Activated CD4-positive, alpha-beta T cell treated with anti-CD3 and anti-CD28 coated beads for 36 hours (primary cell): ENCODE measurements at regions not wholly inside any gene's neighbourhood (a gene's known extent, or its start where the extent isn't known, plus 50 kb on each side); places are given as distances from the start of the nearest gene placed in this dataset.
"Not testable (repeated sequence)": the region's sequence is repeated elsewhere in the genome, so short reads cannot be mapped to it uniquely, and the experiment has no call there.

Experiments used
- ATAC-seq: fragments of 200-7000 bp; cut with Tn5 transposase; one replicate; pipeline ENCODE4 v1.10.0; 2021; ENCODE audit warnings: mild to moderate bottlenecking, moderate library complexity
- CTCF ChIA-PET: fragments of 350-600 bp; sonication (Branson Sonifier 250); formaldehyde crosslinking; loops from one replicate; lab custom pipeline; 2021; ENCODE audit warnings: antibody characterized with exemption; lab: Charles Lee
- POLR2A ChIA-PET: fragments of 350-600 bp; sonication (Branson Sonifier 250); formaldehyde crosslinking; loops from one replicate; lab custom pipeline; 2021; ENCODE audit warnings: antibody characterized with exemption, inconsistent platforms; lab: Charles Lee
- DNase-seq: peaks from one replicate; pipeline ENCODE4 v3.0.0-alpha.2; 2020
- H3K27ac Mint-ChIP-seq: one replicate; pipeline ENCODE4 v1.8.0; 2021; ENCODE audit warnings: mixed read lengths
- H3K27me3 Mint-ChIP-seq: one replicate; pipeline ENCODE4 v1.8.0; 2021; ENCODE audit warnings: mixed read lengths
- H3K36me3 Mint-ChIP-seq: one replicate; pipeline ENCODE4 v1.8.0; 2021; ENCODE audit warnings: low read depth, mixed read lengths
- H3K4me1 Mint-ChIP-seq: one replicate; pipeline ENCODE4 v1.8.0; 2021; ENCODE audit warnings: mixed read lengths
- H3K4me3 Mint-ChIP-seq: one replicate; pipeline ENCODE4 v1.8.0; 2021; ENCODE audit warnings: mild to moderate bottlenecking, moderate library complexity, mixed read lengths
- H3K9me3 Mint-ChIP-seq: one replicate; pipeline ENCODE4 v1.8.0; 2021; ENCODE audit warnings: low read depth, mixed read lengths
- intact Hi-C, 2 experiments: fragments of 100-400 bp; cut with DNase I in 1 of 2; cut with micrococcal nuclease in 1 of 2; formaldehyde crosslinking; loops; one replicate each; pipeline versions ENCODE4 v1.14.2 to v1.15.1; 2022 to 2024; cut with DNase I, micrococcal nuclease

DNA sequence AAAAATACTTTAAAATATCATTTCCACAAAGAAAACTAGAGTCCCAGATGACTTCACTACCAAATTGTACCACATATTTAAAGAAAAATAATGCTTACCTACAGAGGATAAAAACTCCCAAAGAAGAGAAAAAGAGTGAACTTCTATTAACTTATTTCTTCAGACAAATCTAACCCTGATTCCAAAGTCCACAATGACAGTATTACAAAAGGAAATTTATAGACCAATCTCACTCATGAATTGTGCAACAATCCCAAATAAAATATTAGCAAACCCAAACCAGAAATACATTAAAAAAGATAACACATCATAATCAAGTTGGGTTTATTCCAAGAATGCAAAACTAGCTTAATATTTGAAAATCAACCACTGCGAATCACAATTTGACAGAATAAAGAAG is 161.4 kb upstream of the GALNT2 start:
- H3K9me3 Mint-ChIP-seq = peaks cover 5% of the 10 kb centered on the region
- H3K4me1 Mint-ChIP-seq = no peaks in the 10 kb centered on the region
- no peak overlapping the region for H3K27ac Mint-ChIP-seq
- peaks cover 18% of the 10 kb centered on the region for H3K27me3 Mint-ChIP-seq
- ChIA-PET CTCF (no interaction called here), POLR2A (no interaction called here)
- intact Hi-C loops = no loop called here
- ATAC-seq = no peak
- no peak for DNase-seq
- H3K36me3 Mint-ChIP-seq = no peaks in the 10 kb centered on the region
- H3K4me3 Mint-ChIP-seq = no peak overlapping the region

DNA sequence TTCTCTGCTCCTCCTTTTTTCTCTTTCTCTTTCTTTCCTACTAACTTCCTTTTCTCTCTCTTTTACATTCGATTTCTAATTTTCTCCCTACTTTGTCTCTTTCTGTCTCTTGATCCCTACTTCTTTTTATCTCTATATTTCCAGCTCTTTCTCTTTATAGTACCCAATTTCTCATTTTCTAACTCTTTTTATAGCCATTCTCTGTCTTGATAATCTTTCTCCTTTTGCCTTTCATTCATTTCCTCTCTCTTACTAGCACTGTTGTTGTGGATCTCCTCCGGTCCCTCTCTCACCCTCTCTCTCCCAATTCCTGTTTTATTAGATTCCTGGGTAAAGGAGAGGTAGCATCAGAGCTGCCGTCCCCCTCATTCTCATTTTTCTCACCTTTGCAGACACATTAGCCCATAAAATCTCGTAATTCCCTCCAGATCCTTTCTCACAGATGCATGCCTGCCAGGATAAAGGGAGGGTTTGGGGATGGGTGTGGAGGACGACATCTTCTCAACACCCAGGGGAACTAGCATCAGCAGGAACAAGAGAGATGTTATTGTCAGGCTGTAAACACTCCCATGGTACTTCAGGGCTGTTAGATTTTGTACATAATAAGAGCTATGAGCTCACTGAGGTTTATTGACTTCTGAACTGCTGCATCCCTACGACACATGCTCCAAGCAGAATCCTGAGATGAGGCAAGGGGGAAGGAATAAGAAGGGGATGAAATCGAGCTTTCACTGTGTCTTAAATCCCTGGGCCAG is 159.0 kb upstream of the GALNT2 start:
- CTCF ChIA-PET = interaction anchor here (0.6 kb wide), 1 partner anchor 376 kb away, joined by 3 read pairs; no protein-coding TSS in a partner anchor

DNA sequence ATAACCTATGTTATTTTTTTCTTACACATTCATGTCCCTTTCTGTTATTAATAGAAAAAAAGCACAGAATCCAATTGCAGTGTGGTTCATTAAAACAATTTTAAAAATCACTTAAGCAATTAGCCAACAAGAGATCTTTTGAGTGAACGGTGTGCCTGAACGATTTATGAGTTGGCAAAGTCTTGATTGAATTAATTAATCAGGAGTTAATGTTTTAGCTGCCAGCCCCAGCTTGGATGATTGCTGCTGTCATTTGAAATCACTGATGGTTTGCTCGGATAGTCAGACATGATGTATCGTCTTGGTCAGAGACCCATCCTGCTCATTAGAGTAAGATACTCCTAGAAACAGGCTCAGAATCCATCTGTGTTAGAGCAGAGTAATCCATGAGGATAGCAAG is 158.3 kb upstream of the GALNT2 start:
- DNase-seq = no peak
- H3K36me3 Mint-ChIP-seq = no peaks in the 10 kb centered on the region

More for the DNA sequence above, 159.0 kb upstream of the GALNT2 start:
- ATAC-seq = no peak
- H3K4me1 Mint-ChIP-seq = no peaks in the 10 kb centered on the region
- no peak for DNase-seq
- no peak overlapping the region for H3K27ac Mint-ChIP-seq
- no peaks in the 10 kb centered on the region for H3K9me3 Mint-ChIP-seq
- peaks cover 14% of the 10 kb centered on the region for H3K27me3 Mint-ChIP-seq
- POLR2A ChIA-PET = no interaction called here
- intact Hi-C loops = no loop called here
- H3K36me3 Mint-ChIP-seq = no peaks in the 10 kb centered on the region
- H3K4me3 Mint-ChIP-seq = no peak overlapping the region

DNA sequence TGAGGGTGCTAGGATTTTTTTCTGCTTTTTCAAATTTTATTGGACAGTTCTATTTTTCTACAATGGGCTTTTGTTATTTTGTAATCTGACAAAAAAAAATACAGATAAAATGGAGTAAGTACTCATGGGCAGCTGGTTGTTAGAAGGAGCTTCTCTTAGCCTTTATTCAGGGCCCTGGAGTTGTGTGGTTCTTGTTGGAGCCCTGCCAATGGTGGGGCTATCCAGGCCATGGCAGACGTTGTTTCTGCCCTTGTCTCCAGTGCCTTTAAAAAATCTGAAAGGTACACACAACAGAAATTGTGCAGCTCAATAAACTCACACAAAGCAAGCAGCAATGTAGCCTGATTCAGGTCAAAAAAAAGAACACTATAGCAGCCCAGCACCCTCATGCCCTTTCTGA is 153.5 kb upstream of the GALNT2 start:
- intact Hi-C loops = no loop called here
- H3K9me3 Mint-ChIP-seq = no peaks in the 10 kb centered on the region
- ChIA-PET POLR2A (no interaction called here), CTCF (no interaction called here)
- H3K4me1 Mint-ChIP-seq = no peaks in the 10 kb centered on the region
- no peak overlapping the region for H3K4me3 Mint-ChIP-seq
- ATAC-seq (no peak), DNase-seq (no peak)
- no peaks in the 10 kb centered on the region for H3K36me3 Mint-ChIP-seq
- H3K27ac Mint-ChIP-seq = no peak overlapping the region
- H3K27me3 Mint-ChIP-seq = peaks cover 6% of the 10 kb centered on the region

More for the DNA sequence above, 158.3 kb upstream of the GALNT2 start:
- ChIA-PET POLR2A (no interaction called here), CTCF (interaction anchor here (0.6 kb wide), 1 partner anchor 375 kb away, joined by 3 read pairs; no protein-coding TSS in a partner anchor)
- no peak overlapping the region for H3K4me3 Mint-ChIP-seq
- H3K27ac Mint-ChIP-seq = no peak overlapping the region
- intact Hi-C loops = no loop called here
- H3K4me1 Mint-ChIP-seq = no peaks in the 10 kb centered on the region
- peaks cover 13% of the 10 kb centered on the region for H3K27me3 Mint-ChIP-seq
- no peaks in the 10 kb centered on the region for H3K9me3 Mint-ChIP-seq
- ATAC-seq = no peak

DNA sequence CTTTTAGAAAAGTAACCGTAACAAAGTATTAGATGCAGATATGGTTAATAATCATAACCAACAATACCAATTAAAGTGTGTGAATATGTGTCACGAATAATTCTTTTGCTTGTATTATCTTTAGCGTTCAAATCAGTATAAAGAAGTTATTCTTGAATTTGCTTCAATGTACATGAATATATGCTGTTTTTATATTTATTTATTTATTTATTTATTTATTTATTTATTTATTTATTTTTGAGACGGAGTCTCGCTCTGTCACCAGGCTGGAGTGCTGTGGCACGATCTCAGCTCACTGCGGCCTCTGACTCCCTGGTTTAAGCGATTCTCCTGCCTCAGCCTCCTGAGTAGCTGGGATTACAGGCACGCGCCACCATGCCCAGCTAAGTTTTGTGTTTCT is 147.6 kb upstream of the GALNT2 start:
- H3K9me3 Mint-ChIP-seq, H3K27me3 Mint-ChIP-seq, POLR2A ChIA-PET, CTCF ChIA-PET, H3K27ac Mint-ChIP-seq, intact Hi-C loops, DNase-seq, H3K36me3 Mint-ChIP-seq, H3K4me3 Mint-ChIP-seq, H3K4me1 Mint-ChIP-seq, ATAC-seq: not testable (repeated sequence)

DNA sequence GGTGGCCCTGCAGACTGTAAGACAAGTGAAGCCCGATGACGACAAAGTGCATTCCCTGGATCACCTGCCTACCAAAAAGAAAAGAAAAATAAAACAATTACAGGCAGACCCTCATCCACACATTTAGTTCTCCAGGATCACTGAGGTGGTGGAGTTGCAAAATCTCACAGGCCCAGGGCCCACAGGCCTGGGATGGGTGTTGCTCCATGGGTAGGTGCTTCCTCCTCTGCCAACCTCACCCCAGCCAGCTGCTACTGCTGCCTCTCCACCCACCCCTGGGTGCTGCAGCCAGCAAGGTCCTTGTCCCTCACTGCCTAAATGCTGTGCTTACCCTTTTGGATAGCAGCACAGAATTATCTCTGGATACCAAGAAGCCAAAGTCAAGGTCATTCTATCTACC is 146.4 kb upstream of the GALNT2 start:
- CTCF ChIA-PET = no interaction called here
- DNase-seq (no peak), ATAC-seq (no peak)
- H3K4me3 Mint-ChIP-seq = no peak overlapping the region
- H3K27me3 Mint-ChIP-seq = peaks cover 7% of the 10 kb centered on the region
- no peak overlapping the region for H3K27ac Mint-ChIP-seq
- no peaks in the 10 kb centered on the region for H3K9me3 Mint-ChIP-seq
- H3K4me1 Mint-ChIP-seq = no peaks in the 10 kb centered on the region
- H3K36me3 Mint-ChIP-seq = no peaks in the 10 kb centered on the region
- intact Hi-C loops = no loop called here
- POLR2A ChIA-PET = no interaction called here

DNA sequence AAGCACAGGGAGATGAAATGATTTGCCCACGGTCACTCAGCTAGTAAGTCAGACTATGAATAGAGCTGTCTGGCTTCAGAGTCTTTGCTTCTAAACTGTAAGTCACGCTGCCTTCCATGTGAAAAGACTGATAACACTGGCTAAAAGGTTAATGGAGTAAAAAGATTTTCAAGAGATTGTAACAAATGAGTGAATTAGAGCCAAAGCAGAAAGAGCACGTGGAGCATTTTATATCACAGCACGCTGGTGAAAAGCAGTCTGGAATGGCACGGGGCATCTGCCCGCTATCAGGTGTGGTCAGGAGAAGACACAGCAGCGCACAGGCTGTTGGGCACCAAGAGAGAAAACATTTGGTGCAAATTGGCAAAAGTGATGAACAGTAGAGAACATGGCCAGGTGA is 144.8 kb upstream of the GALNT2 start:
- Mint-ChIP-seq H3K4me1 (no peaks in the 10 kb centered on the region), H3K9me3 (no peaks in the 10 kb centered on the region), H3K27ac (no peak overlapping the region), H3K27me3 (peaks cover 12% of the 10 kb centered on the region), H3K4me3 (no peak overlapping the region), H3K36me3 (no peaks in the 10 kb centered on the region)
- DNase-seq (no peak), ATAC-seq (no peak)
- ChIA-PET CTCF (no interaction called here), POLR2A (interaction anchor here (0.6 kb wide), 1 partner anchor 927 kb away, joined by 5 read pairs; no protein-coding TSS in a partner anchor)
- intact Hi-C loops = no loop called here

DNA sequence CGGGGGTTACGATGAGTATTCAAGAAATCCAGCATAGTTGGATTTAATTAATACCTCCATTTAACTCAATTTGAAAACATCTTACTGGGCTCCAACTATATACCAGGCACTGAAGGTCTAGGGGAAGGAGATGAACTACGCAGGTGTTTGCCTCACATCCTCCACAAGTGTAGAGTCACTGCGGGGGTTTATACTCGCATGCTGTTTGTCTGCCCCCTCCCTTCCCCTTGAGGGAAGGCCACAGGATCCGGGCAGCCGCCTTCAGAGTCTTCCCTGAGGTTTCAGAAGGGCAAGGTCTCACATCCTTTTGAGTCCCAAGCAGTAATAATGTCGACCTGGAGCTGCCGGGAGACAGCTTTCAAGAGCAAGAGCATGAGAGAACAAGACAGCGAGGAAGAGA is 142.4 kb upstream of the GALNT2 start:
- Mint-ChIP-seq H3K27me3 (peaks cover 20% of the 10 kb centered on the region), H3K27ac (no peak overlapping the region), H3K4me3 (no peak overlapping the region), H3K4me1 (no peaks in the 10 kb centered on the region), H3K9me3 (no peaks in the 10 kb centered on the region), H3K36me3 (no peaks in the 10 kb centered on the region)
- ATAC-seq (no peak), DNase-seq (no peak)
- intact Hi-C loops = no loop called here
- ChIA-PET CTCF (interaction anchor here (1.1 kb wide), 1 partner anchor 46 kb away, joined by 5 read pairs; no protein-coding TSS in a partner anchor), POLR2A (no interaction called here)

DNA sequence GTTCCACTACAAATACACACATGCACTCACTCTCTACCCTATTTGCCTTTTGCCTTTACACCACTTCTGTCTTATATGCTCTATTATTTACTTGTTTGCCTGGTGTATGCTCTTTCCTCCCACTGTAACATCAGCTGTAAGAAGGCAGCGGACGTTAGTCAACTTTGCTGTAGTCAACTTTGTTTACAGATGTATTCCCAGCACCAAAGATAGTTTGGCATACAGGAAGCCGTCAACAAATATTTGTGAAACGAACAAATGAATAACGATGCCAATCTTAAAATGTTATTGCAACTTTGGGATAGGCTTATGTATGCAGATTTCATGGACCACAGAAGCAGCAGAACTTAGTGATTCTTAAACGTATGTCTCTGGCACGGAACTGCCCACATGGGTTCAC is 138.3 kb upstream of the GALNT2 start:
- Mint-ChIP-seq H3K4me1 (no peaks in the 10 kb centered on the region), H3K36me3 (no peaks in the 10 kb centered on the region), H3K4me3 (no peak overlapping the region), H3K27me3 (peaks cover 29% of the 10 kb centered on the region), H3K9me3 (no peaks in the 10 kb centered on the region), H3K27ac (no peak overlapping the region)
- no peak for ATAC-seq
- intact Hi-C loops = no loop called here
- POLR2A ChIA-PET = no interaction called here
- CTCF ChIA-PET = interaction anchor here (0.6 kb wide), 1 partner anchor 77 kb away, joined by 4 read pairs; no protein-coding TSS in a partner anchor
- no peak for DNase-seq

DNA sequence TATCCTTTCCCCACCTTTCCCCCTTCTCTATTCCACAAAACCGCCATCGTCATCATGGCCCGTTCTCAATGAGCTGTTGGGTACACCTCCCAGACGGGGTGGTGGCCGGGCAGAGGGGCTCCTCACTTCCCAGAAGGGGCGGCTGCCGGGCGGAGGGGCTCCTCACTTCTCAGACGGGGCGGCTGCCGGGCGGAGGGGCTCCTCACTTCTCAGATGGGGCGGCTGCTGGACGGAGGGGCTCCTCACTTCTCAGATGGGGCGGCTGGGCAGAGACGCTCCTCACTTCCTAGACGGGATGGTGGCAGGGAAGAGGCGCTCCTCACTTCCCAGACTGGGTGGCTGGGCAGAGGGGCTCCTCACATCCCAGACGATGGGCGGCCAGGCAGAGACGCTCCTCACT is 135.3 kb upstream of the GALNT2 start:
- H3K27ac Mint-ChIP-seq, CTCF ChIA-PET, POLR2A ChIA-PET, H3K4me3 Mint-ChIP-seq, ATAC-seq, intact Hi-C loops, DNase-seq, H3K9me3 Mint-ChIP-seq, H3K4me1 Mint-ChIP-seq, H3K36me3 Mint-ChIP-seq: not testable (repeated sequence)
- peaks cover 25% of the 10 kb centered on the region for H3K27me3 Mint-ChIP-seq

DNA sequence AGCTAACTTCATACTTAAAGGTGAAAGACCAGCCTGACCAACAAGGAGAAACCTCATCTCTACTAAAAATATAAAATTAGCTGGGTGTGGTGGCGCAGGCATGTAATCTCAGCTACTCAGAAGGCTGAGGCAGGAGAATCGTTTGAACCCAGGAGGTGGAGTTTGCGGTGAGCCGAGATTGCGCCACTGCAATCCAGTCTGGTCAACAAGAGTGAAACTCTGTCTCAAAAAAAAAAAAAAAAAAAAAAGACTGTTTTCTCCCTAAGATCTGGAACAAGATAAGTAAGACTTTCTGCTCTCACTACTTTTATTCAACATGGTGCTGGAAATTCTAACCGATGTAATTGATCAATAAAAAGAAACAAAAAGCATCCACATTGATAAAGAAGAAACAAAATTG is 131.9 kb upstream of the GALNT2 start:
- H3K4me3 Mint-ChIP-seq, H3K27ac Mint-ChIP-seq, intact Hi-C loops, POLR2A ChIA-PET, DNase-seq, H3K9me3 Mint-ChIP-seq, ATAC-seq, H3K4me1 Mint-ChIP-seq, H3K36me3 Mint-ChIP-seq, CTCF ChIA-PET: not testable (repeated sequence)
- H3K27me3 Mint-ChIP-seq = peaks cover 11% of the 10 kb centered on the region

DNA sequence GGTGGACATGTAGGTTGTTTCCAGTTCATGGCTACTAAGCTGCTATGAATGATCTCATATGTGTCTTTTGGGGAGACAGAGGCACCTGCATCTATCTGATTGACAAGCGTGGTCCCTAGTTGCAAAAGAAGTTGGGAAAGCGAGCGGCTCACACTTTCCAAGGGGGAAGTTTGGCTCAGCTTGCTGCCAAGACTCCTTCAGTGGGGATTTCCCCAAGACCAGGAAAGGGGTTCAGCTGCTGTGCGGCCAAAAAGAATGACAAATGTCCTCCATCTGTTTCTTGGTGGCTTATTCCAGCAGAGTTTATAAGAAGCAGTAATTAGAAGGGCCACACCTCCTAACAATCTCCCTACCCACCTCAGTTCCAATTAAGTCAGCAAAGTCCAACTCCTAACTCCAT is 128.5 kb upstream of the GALNT2 start:
- Mint-ChIP-seq H3K4me1 (no peaks in the 10 kb centered on the region), H3K4me3 (no peak overlapping the region), H3K27ac (no peak overlapping the region), H3K9me3 (no peaks in the 10 kb centered on the region), H3K27me3 (peaks cover 7% of the 10 kb centered on the region), H3K36me3 (no peaks in the 10 kb centered on the region)
- ATAC-seq (no peak), DNase-seq (no peak)
- ChIA-PET CTCF (no interaction called here), POLR2A (no interaction called here)
- intact Hi-C loops = no loop called here
